AG20443 (cell line): ENCODE measurements at regions not wholly inside any gene's neighbourhood (a gene's known extent, or its start where the extent isn't known, plus 50 kb on each side); places are given as distances from the start of the nearest gene placed in this dataset.
"Not testable (repeated sequence)": the region's sequence is repeated elsewhere in the genome, so short reads cannot be mapped to it uniquely, and the experiment has no call there.

ENCODE experiments used
- DNase-seq: peaks from one replicate; pipeline ENCODE4 v3.0.0; 2012; ENCODE audit warnings: low spot score, mixed read lengths

DNA sequence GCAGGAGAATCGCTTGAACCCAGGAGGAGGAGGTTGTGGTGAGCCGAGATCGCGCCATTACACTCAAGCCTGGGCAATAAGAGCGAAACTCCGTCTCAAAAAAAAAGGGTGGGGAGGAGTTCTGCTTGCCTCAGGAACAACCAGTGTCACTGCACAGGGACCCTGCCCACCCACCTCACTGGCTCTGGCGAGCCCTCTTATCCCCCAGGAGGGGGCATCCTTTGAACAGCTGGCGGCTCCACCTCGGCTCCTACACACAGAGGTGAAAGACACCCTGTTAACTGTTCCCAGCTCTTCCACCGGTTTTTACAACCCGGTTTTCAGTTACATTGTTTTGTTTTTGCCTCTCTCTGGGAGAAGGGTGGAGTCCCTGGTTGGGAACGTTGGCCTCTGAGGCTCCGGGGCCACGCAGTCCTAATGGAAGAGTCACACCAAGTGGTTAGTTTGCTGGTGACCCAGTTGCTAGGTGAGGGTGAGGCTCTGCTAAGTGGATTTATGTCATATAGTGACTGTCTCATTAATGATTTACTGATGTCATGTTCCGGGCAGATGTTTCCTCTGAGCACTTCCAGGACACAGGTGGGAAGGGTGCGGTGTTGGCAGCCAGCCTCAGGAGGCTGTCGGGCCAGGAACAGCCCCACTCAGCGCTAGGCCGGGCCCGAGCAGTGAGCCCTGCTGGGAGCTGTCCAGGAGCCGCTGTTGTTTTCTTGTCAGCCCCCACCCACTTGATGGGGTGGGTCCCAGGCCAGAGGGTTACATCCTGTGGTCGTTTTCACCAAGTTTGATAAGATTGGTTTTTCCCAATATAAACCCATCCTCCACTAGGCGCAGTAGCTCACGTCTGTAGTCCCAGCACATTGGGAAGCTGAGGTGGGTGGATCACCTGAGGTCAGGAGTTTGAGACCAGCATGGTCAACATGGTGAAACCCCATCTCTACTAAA, 4474.3 kb upstream of the OR11H1 start:
- DNase-seq = not testable (repeated sequence)

DNA sequence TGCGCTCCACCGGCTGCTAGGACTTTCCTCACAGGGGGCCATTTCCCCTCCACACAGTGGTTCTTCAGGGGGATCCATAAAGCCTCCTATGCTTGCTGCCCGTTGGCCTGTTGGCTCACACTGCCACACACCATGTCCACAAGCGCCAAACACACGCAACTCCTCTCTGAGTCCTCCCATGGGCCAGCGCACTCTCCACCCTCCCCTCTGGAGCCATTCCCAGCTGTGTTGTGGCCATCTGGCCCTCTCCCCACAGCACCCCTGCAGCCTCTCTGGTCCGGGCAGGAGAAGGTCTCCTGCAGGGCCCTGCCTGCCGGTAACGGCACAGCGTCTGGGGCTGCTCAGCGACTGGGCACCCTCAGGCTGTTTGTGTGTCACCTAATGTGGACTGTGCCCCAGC, 4473.3 kb upstream of the OR11H1 start:
- DNase-seq = not testable (repeated sequence)

DNA sequence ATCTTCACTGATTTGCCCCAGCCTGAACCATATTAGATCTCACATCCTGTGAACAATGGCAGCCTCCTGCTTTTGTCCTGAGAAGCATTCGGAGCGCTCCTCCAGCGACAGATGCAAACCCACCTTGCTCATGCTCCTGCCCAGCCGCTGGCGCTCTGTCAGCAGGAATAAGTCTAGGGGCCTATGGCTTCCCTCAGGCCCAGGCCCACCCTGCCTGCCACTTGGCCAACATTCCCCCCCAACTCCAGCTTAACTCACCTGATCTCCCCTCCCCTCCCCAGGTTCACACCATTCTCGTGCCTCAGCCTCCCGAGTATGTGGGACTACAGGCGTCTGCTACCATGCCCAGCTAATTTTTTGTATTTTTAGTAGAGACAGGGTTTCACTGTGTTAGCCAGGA, 4472.8 kb upstream of the OR11H1 start:
- not testable (repeated sequence) for DNase-seq

DNA sequence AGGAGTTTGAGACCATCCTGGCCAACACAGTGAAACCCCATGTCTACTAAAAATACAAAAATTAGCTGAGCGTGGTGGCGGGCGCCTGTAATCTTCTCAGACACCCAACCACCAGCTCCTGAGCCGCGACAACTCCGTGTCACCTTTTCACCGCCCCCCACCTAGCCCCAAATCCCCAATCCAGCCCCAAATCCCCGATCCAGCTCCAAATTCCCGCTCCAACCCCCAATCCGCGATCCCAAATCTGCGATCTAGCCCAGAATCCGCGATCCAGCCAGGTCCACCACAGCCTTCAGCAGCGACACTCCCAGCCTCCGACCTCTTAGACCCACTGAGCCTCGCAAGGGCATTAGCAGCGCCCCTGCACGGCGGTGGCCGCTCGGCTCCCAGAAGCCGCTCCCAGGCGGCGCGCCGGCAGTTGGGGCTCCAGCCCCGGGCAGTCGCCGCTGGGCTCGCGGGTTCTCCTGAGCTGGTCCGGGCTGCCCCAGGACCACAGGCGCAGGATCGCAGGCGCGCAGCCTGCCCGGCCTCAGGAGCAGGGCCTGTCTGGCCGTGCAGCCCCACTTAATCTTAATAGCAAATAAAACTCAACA, 4469.9 kb upstream of the OR11H1 start:
- not testable (repeated sequence) for DNase-seq

DNA sequence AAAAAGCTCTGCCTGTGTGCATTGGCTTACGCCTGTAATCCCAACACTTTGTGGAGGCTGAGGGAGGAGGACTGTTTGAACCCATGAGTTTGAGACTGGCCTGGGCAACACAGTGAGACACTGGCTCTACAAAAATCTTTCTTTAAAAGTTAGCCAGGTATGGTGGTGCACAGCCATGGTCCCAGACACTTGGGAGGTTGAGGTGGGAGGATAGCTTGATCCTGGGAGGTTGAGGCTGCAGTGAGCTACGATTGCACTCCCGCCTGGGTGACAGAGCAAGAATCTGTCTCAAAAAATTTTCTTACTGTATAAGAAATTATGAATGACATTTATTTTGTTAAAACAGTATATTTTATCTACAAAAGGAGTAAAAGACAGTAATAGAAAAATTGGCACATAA, 4468.9 kb upstream of the OR11H1 start:
- DNase-seq = not testable (repeated sequence)

DNA sequence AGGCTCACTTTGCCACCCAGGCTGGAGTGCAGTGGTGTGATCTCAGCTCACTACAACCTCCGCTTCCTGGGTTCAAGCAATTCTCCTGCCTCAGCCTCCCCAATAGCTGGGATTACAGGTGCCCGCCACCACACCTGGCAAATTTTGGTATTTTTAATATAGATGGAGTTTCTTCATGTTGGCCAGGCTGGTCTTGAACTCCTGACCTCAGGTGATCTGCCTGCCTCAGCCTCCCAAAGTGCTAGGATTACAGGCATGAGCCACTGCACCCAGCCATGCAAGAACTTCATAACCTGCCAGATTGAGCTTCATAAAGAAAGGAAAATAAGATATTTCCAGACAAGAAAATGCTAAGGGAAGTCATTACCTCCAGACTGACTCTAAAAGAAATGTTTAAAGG, 4467.2 kb upstream of the OR11H1 start:
- DNase-seq = not testable (repeated sequence)

DNA sequence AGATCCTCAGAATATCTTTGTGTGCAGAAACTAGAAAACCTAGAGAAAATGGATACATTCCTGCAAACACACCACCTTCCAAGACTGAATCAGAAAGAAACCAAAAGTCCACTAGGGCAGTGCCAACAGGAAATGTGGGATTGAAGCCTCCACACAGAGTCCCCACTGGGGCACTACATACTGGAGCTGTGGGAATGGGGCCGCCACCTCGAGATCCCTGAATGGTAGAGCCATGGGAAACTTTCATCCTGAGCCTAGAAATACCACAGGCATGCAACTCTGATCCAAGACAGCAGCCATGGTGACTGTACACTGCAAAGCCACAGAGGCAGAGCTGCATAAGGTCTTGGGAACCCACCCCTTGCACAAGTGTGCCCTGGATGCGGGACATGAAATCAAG, 4465.5 kb upstream of the OR11H1 start:
- not testable (repeated sequence) for DNase-seq

DNA sequence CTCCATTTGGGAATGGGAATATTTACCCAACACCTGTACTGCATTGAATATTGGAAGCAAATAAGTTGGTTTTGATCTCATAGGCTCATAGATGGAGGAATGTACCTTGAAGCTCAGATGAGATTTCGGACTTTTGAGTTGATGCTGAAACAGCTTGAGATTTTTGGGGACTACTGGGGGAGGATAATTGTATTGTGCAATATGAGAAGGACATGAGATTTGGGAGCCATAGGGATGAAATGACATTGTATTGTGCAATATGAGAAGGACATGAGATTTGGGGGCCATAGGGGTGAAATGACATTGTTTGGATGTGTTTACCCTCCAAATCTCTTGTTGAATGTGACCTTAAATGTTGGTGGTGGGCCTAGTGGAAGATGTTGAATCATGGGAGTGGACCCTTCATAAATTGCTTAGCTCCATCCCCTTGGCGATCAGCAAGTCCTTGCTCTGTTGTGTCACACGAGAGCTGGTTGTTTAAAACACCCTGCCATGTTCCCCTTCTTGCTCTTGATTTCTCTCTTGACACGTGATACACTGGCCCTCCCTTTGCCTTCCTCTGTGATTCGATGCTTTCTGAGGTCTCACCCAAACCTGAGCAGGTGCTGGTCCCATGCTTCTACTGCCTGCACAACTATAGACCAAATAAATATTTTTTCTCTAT, 4464.8 kb upstream of the OR11H1 start:
- not testable (repeated sequence) for DNase-seq

DNA sequence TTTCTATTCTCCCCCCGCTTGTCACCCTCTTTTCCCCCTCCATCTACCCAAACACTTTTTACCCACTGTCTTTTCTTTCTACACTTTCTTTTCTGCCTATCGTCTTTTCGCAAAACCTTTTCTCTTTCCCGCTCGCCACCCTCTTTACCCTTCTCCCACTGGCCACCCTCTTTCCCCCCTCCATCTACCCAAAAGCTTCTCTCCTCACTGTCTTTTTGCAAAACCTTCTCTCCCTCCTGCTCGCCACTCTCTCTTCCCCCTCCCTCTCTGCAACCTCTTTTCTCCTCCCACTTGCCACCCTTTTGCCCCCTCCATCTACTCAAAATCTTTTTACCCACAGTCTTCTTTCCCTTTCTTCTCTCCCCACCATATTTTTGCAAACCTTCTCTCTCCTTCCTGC, 4462.8 kb upstream of the OR11H1 start:
- not testable (repeated sequence) for DNase-seq

DNA sequence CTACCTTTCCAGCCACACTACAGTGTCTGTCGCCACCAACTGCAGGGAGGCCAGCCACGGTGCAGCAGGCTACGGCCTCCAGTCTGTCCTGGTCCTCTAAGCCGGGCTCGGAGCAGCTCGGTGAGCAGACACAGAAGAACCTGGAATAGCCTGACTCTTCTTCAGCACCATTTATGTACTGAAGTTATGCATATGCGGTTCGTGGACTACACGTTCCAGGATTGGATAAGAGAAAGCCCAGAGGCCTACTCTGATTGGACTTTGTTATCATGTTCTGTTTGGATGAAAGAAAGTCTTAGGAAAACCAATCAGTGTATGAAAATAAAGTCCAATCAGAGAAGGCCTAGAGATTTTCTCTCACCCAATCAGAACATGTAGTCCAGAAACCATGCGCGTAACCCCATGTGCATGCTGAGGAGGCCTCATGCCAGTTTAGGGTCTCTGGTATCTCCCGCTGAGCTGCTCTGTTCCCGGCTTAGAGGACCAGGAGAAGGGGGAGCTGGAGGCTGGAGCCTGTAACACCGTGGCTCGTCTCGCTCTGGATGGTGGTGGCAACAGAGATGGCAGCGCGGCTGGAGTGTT, 4462.0 kb upstream of the OR11H1 start:
- DNase-seq = not testable (repeated sequence)

DNA sequence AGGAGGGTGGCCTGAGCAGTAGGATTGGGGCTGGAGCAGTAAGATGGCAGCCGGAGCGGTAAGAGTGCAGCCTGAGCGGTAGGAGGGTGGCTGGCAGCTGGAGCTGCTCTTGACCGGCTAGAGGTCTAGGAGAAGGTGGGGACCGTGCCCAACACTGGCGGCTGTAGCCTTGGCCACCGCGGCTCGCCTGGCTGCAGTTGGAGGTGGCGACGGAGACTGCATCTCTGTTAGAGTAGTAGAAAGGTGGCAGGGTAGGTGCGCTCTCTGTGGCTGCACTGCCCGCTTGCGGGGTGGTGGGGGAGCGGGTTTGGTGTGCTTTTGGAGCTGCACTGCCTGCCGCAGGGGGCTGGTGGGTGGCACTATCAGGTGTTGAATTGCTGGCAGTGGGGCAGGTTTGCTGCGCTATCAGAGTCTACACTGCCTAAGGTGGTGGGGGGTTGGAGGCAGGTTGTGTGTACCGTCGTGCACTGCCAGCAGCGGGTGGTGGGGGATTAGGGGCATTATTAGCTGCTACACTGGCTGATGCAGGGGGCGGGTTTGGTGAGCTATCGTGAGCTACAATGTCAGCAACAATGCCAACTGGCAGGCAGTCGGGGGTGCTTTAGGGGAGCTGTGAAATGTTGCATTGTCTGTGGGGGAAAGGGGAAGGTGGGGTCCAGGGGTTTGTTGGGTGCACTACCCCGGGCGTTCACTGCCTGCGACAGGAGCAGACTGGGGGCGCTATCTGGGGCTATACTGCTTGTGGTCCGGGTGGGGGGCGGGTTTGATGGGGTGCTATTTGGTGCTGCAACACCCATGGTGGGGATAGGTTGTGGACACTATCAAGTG, 4461.3 kb upstream of the OR11H1 start:
- DNase-seq = peak; percentile 58

DNA sequence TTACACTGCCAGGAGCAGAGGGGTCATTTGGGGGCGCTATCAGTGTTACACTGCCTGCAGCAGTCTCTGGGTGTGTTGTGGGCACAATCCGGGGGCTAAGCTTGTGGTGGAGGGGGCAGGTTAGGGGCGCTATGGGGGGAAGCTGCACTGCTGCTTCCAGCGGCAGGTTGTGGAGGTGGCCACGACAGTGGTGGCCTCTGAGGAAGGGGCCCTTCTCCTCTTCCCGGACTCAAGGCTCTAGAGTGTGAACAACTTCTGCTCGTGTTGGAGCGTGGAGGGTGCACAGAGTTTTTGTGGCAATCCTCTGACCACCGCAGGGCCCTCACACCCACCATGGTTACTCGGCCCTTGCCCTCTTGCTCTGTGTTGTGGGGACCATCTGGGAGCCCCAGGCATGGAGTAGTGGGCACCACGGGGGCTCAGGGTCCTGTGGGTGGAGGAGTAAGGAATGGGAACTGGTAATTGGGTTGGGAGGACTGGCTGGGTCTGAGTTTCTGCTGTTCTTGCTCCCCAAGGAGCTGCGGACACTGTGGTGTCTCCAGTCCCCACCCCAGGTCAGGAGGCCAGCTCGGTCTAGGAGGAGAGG, 4460.6 kb upstream of the OR11H1 start:
- DNase-seq = peak; percentile 15

DNA sequence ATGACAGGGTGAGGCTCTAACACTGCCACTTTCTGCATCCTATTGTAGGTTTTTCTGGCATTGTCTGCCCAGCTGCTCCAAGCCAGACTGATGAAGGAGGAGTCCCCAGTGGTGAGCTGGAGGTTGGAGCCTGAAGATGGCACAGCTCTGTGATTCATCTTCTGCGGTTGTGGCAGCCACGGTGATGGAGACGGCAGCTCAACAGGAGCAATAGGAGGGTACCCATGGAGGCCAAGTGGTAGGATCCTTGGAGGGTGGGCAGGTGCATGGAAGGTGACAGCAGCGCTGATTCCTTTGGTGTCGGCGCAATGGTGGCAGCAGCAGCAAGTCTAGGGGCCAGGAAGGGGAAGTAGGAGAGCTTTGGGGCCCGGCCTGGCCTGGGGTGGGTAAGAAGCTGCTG, 4460.1 kb upstream of the OR11H1 start:
- peak; percentile 34 for DNase-seq

DNA sequence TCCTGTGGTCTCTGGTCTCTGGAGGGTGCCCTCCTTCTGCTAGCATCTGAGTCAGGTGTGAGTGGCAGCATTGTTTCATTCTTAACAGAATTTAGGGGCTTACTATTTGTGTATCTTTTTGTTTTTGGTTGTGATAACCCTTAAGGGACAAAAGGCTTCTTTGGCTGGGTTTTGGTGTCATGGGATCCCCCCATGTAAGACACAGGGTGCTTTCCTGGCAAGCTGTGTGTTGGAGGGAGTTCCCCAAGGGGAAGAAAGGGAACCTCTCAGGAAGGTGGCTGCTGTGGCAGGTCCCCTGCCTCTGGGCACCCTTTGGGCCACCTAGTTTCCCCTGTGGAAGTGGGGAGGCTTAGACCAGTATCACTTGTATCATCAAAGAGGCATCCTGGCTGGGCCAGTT, 4459.6 kb upstream of the OR11H1 start:
- not testable (repeated sequence) for DNase-seq
